AG04450 (cell line): ENCODE measurements at regions not wholly inside any gene's neighbourhood (a gene's known extent, or its start where the extent isn't known, plus 50 kb on each side); places are given as distances from the start of the nearest gene placed in this dataset.

Source experiments
- CTCF ChIA-PET: fragments of 300-600, 350-600 bp; formaldehyde crosslinking; extraction: SDS; loops from one replicate; lab custom pipeline; 2022; ENCODE audit warnings: antibody characterized with exemption, inconsistent platforms; lab: Charles Lee
- POLR2A ChIA-PET: fragments of 350-600 bp; formaldehyde crosslinking; extraction: SDS; loops from one replicate; lab custom pipeline; 2021; ENCODE audit warnings: antibody characterized with exemption, inconsistent platforms; lab: Yijun Ruan, JAX
- DNase-seq: peaks from one replicate; pipeline ENCODE4 v3.0.0-alpha.2; 2011; ENCODE audit warnings: low read depth, low spot score
- H3K27ac ChIP-seq: one replicate; pipeline ENCODE4 v1.5.1; 2012; ENCODE audit warnings: low read depth, low read length, control low read depth
- H3K27me3 ChIP-seq: one replicate; pipeline ENCODE4 v1.6.0; 2012; ENCODE audit warnings: low read length; ENCODE audit not compliant: control insufficient read depth, insufficient read depth
- H3K4me3 ChIP-seq: 2 replicates; pipeline ENCODE4 v1.5.1; 2011; ENCODE audit warnings: mild to moderate bottlenecking, low read depth, low read length, control low read depth
- H3K9me3 ChIP-seq: 2 replicates; pipeline ENCODE4 v1.5.1; 2012; ENCODE audit warnings: low read length; ENCODE audit not compliant: control insufficient read depth, insufficient read depth
- CTCF ChIP-seq: IDR thresholded peaks from 2 replicates; pipeline ENCODE4 v1.5.1; 2011; ENCODE audit warnings: low read depth, low read length, control low read depth, inconsistent platforms

GRCh38 chr9:84138541-84138940 is 157.9 kb downstream of the RMI1 start:
- no peak overlapping the region for H3K4me3 ChIP-seq
- no peak for DNase-seq
- H3K27ac ChIP-seq: no peak overlapping the region
- no peak for TF ChIP-seq CTCF
- peaks cover 5% of the 10 kb centered on the region; the same call in 1 of the 2 replicates for H3K9me3 ChIP-seq
- CTCF ChIA-PET: no interaction called here
- POLR2A ChIA-PET: no interaction called here
- H3K27me3 ChIP-seq: peaks cover 52% of the 10 kb centered on the region

DNA sequence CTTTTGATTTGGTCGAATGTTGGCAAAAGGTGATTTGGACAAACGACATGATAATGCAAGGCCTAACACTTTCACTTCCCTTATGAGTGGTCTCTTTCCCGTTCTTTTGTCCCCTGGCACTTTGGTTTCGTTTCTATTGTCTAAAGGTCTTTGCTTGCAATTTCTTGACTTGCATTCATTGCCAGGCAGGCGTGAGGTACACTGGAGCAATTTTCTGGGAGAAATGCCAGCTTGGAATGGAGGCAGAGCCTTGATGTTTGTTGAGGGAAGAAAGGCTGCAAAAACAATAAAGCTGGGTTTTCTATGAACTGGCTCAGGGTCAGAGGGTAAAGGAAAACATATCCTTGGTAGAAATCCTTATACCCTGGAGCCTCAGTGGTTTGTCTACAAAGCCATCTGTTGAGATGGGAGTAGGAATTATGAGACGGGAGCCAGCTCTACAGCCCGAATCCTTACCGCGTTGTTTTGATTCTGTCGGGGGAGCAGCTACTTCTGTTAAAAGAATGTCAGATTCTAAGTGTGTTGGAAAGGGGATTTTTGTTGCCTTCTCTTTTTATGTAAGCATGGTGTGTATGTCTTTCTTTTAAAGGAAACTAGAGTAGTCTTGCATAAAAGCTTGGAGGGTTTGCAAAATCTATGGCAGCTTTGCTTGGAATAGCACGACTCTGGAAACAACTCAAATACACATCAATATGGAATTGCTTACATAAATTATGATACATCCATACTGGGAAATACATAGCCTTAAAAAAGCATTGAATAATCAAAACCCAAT is 158.9 kb downstream of the RMI1 start:
- ChIA-PET CTCF (interaction anchor here (0.8 kb wide), 1 partner anchor 122 kb away, joined by 3 read pairs; no protein-coding TSS in a partner anchor), POLR2A (no interaction called here)
- H3K27ac ChIP-seq: no peak overlapping the region
- no peak overlapping the region for H3K4me3 ChIP-seq
- H3K9me3 ChIP-seq: peaks cover 5% of the 10 kb centered on the region; the same call in 1 of the 2 replicates
- no peak for DNase-seq
- no peak for TF ChIP-seq CTCF
- H3K27me3 ChIP-seq: peaks cover 52% of the 10 kb centered on the region

DNA sequence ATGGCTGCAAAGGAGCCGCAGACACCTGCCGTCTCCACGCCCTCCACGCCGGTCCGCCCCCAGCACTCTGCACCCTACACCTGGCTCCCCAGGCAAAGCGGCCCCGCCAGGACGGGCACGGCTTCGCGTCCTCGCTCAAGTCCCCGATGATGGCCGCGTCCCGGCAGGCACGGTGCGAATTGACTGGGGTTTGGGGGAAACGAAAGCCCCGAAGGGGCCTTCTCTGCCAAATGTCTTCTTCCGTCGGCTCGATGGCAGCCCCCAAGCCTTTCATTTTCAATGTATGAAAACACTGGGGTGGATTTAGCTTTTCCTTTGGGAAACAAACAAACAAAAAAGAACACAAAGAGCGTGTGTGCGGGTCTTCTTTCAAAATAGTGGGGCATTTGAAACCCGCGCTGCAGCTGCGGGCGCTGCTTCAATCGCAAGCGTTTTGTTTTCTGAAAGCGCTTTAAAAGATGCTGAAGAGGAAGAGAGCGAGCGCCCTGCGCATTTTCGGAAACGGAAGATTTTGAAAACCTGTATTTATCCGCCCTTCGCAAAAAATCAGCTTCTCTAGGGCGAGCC is 160.0 kb downstream of the RMI1 start:
- TF ChIP-seq CTCF: no peak
- POLR2A ChIA-PET: no interaction called here

DNA sequence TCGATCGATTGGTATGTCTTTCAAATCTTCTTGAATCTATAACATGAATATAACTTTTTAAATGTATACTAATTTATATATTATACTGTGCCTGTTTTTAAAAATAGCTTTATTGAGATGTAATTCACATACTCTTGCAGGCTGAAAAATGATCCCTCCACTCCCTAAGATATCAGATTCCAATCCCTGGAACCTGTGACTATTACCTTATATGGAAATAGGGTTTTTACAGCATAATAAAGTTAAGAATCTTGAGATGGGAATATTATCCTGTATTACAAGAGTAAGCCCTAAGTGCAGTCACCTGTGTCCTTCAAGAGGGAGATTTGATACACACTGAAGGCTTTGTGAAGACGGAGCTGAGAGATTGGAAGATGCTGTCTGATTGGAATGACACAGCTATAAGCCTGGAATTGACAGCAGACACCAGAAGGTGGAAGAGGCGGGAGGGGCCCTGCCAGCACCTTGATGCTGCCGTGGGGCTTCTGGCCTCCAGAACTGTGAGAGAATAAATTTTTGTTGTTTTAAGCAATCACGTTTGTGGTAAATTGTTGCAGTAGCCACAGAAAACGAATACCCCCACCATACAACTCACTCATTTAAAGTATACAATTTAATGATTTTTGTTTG is 161.3 kb downstream of the RMI1 start:
- Histone ChIP-seq H3K9me3 (peaks cover 5% of the 10 kb centered on the region; the same call in 1 of the 2 replicates), H3K27ac (no peak overlapping the region), H3K4me3 (no peak overlapping the region), H3K27me3 (peaks cover 50% of the 10 kb centered on the region)
- no peak for TF ChIP-seq CTCF
- POLR2A ChIA-PET: no interaction called here
- DNase-seq: no peak
- CTCF ChIA-PET: no interaction called here

More for the DNA sequence above, 160.0 kb downstream of the RMI1 start:
- DNase-seq: no peak
- CTCF ChIA-PET: interaction anchor here (1.0 kb wide), 1 partner anchor 33 kb away, joined by 5 read pairs; no protein-coding TSS in a partner anchor
- H3K9me3 ChIP-seq: peaks cover 5% of the 10 kb centered on the region; the same call in 1 of the 2 replicates
- peaks cover 52% of the 10 kb centered on the region for H3K27me3 ChIP-seq
- H3K4me3 ChIP-seq: peak overlapping the region; percentile 50
- no peak overlapping the region for H3K27ac ChIP-seq
